HK-2 (cell line): ENCODE measurements at regions not wholly inside any gene's neighbourhood (a gene's known extent, or its start where the extent isn't known, plus 50 kb on each side); places are given as distances from the start of the nearest gene placed in this dataset.
"Not testable (repeated sequence)": the region's sequence is repeated elsewhere in the genome, so short reads cannot be mapped to it uniquely, and the experiment has no call there.

Experiments
- DNase-seq: peaks from one replicate; pipeline ENCODE4 v3.0.0-alpha.2; 2018; ENCODE audit not compliant: unreplicated experiment

GRCh38 chr2:34003795-34004194, 404.7 kb upstream of the FAM98A start:
- DNase-seq = no peak

- DNase-seq = no peak
These were observed 402.5 kb upstream of the FAM98A start for GRCh38 chr2:34001557-34001956.

- DNase-seq = no peak
These were observed 385.0 kb upstream of the FAM98A start for GRCh38 chr2:33984131-33984530.

GRCh38 chr2:33978471-33978870, 379.4 kb upstream of the FAM98A start:
- no peak for DNase-seq

GRCh38 chr2:33975498-33975897, 376.4 kb upstream of the FAM98A start:
- DNase-seq = no peak

GRCh38 chr2:33967103-33967502, 368.0 kb upstream of the FAM98A start:
- DNase-seq = no peak

- DNase-seq = no peak
These were observed 359.5 kb upstream of the FAM98A start for GRCh38 chr2:33958591-33958990.

GRCh38 chr2:33949371-33949770, 350.3 kb upstream of the FAM98A start:
- no peak for DNase-seq

GRCh38 chr2:33946193-33946592, 347.1 kb upstream of the FAM98A start:
- peak; percentile 25 for DNase-seq

GRCh38 chr2:33933203-33933602, 334.1 kb upstream of the FAM98A start:
- no peak for DNase-seq

- DNase-seq = no peak
These were observed 332.1 kb upstream of the FAM98A start for GRCh38 chr2:33931164-33931563.

GRCh38 chr2:33929467-33929866, 330.4 kb upstream of the FAM98A start:
- DNase-seq = no peak

- DNase-seq = no peak
These were observed 328.7 kb upstream of the FAM98A start for GRCh38 chr2:33927756-33928155.

- no peak for DNase-seq
These were observed 326.2 kb upstream of the FAM98A start for GRCh38 chr2:33925311-33925710.

GRCh38 chr2:33924586-33925169, 325.6 kb upstream of the FAM98A start:
- DNase-seq = no peak

GRCh38 chr2:33917252-33917651, 318.2 kb upstream of the FAM98A start:
- no peak for DNase-seq

- no peak for DNase-seq
These were observed 314.0 kb upstream of the FAM98A start for GRCh38 chr2:33913071-33913616.

- no peak for DNase-seq
These were observed 312.2 kb upstream of the FAM98A start for GRCh38 chr2:33911327-33911726.

- DNase-seq = no peak
These were observed 311.0 kb upstream of the FAM98A start for GRCh38 chr2:33909945-33910695.

- no peak for DNase-seq
These were observed 308.8 kb upstream of the FAM98A start for GRCh38 chr2:33907866-33908265.

GRCh38 chr2:33906129-33906528, 307.0 kb upstream of the FAM98A start:
- DNase-seq = not testable (repeated sequence)

GRCh38 chr2:33904801-33905200, 305.7 kb upstream of the FAM98A start:
- DNase-seq = no peak

GRCh38 chr2:33903701-33904100, 304.6 kb upstream of the FAM98A start:
- no peak for DNase-seq
